Tibial artery (tissue), 4 donors: ENCODE measurements at regions not wholly inside any gene's neighbourhood (a gene's known extent, or its start where the extent isn't known, plus 50 kb on each side); places are given as distances from the start of the nearest gene placed in this dataset.

ENCODE experiments used
- DNase-seq, 2 donors: peaks; one replicate each; pipeline ENCODE4 v3.0.0-alpha.2; 2019
- H3K27ac ChIP-seq, 2 donors: fragments of 200-600 bp; sonication (generic) in 1 of 2; 1 replicate in 1 of 2; 2 replicates in 1 of 2; pipeline ENCODE4 v1.5.1; 2018 to 2019; ENCODE audit warnings: mild to moderate bottlenecking in 1 of 2
- H3K27me3 ChIP-seq, 2 donors: fragments of 200-600 bp; sonication (generic) in 1 of 2; one replicate each; pipeline versions ENCODE4 v1.5.1 to v1.6.0; 2016 to 2019
- H3K36me3 ChIP-seq, 3 donors: fragments of 200-600 bp; sonication (generic) in 2 of 3; one replicate each; pipeline ENCODE4 v1.5.1; 2016 to 2019; ENCODE audit warnings: mild to moderate bottlenecking in 2 of 3
- H3K4me1 ChIP-seq, 4 donors: fragments of 200-600 bp; sonication (generic) in 2 of 4; 1 replicate in 3 of 4; 2 replicates in 1 of 4; pipeline ENCODE4 v1.5.1; 2016 to 2019
- H3K4me3 ChIP-seq, 2 donors: fragments of 200-600 bp; sonication (generic) in 1 of 2; 1 replicate in 1 of 2; 2 replicates in 1 of 2; pipeline ENCODE4 v1.5.1; 2018 to 2019; ENCODE audit warnings: mild to moderate bottlenecking in 2 of 2
- H3K9me3 ChIP-seq, 3 donors: fragments of 200-600 bp; sonication (generic) in 1 of 3; one replicate each; pipeline ENCODE4 v1.5.1; 2016 to 2019
- intact Hi-C: fragments of 100-400 bp; cut with DNase I; formaldehyde crosslinking; loops from one replicate; pipeline ENCODE4 v1.15.0; 2023; ENCODE audit warnings: low total_unique reads
- TF ChIP-seq, protein P1 (sequence below), 2 experiments: fragments of 200-600 bp in 1 of 2; fragments of 450-650 bp in 1 of 2; IDR thresholded peaks; one replicate each; pipeline ENCODE4 v1.5.1; 2017 to 2019; ENCODE audit warnings: antibody characterized with exemption in 2 of 2, mild to moderate bottlenecking in 1 of 2, moderate library complexity in 1 of 2

DNA sequence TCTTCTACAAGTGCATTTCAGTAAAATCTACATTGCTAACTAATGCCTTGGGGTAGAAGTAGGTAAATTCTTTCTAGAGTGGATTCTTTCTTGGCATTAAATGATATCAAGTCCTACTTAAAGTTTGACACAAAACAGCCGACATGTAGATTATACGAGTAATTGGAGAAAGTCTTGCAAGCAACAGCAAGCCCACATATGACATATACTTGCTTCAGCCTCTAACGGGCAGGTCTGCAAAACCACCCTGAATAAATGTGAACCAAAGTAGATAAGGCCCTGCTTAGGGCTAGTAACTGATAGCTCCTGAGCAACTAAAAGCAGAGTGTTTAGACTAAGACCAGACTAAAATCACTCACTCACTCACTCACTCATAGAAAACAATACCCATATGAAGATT, 203.2 kb downstream of the LTN1 start:
- H3K36me3 ChIP-seq = peaks cover 0 to 3% (median 0%) of the 10 kb centered on the region in 3 donors
- intact Hi-C loops = no loop called here
- no peaks in the 10 kb centered on the region for H3K27me3 ChIP-seq
- TF ChIP-seq, protein P1, sequence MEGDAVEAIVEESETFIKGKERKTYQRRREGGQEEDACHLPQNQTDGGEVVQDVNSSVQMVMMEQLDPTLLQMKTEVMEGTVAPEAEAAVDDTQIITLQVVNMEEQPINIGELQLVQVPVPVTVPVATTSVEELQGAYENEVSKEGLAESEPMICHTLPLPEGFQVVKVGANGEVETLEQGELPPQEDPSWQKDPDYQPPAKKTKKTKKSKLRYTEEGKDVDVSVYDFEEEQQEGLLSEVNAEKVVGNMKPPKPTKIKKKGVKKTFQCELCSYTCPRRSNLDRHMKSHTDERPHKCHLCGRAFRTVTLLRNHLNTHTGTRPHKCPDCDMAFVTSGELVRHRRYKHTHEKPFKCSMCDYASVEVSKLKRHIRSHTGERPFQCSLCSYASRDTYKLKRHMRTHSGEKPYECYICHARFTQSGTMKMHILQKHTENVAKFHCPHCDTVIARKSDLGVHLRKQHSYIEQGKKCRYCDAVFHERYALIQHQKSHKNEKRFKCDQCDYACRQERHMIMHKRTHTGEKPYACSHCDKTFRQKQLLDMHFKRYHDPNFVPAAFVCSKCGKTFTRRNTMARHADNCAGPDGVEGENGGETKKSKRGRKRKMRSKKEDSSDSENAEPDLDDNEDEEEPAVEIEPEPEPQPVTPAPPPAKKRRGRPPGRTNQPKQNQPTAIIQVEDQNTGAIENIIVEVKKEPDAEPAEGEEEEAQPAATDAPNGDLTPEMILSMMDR (IDR thresholded peaks at IDR 0.05) = no peak
- H3K4me1 ChIP-seq = peaks cover 0 to 5% (median 0%) of the 10 kb centered on the region in 4 donors
- H3K4me3 ChIP-seq = no peak overlapping the region
- H3K9me3 ChIP-seq = no peaks in the 10 kb centered on the region
- H3K27ac ChIP-seq = no peak overlapping the region
- DNase-seq = no peak

DNA sequence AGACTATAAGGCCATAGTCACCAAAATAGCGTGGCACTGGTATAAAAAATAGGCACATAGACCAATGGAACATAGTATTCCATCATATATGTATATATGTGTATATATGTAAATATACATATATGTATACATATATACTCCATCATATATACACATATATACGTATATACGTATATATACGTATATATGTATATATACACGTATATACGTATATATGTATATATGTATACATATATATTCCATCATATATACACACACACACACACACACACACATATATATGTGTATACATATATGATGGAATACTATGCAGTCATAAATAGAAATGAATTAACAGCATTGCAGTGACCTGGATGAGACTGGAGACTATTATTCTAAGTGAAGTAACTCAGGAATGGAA, 204.6 kb downstream of the LTN1 start:
- no peaks in the 10 kb centered on the region for H3K9me3 ChIP-seq
- peaks cover 0 to 5% (median 0%) of the 10 kb centered on the region in 4 donors for H3K4me1 ChIP-seq
- H3K4me3 ChIP-seq = no peak overlapping the region
- intact Hi-C loops = no loop called here
- TF ChIP-seq, protein P1 (IDR thresholded peaks at IDR 0.05) = no peak
- H3K27me3 ChIP-seq = no peaks in the 10 kb centered on the region
- DNase-seq = no peak
- peaks cover 0 to 11% (median 0%) of the 10 kb centered on the region in 3 donors for H3K36me3 ChIP-seq
- no peak overlapping the region for H3K27ac ChIP-seq

DNA sequence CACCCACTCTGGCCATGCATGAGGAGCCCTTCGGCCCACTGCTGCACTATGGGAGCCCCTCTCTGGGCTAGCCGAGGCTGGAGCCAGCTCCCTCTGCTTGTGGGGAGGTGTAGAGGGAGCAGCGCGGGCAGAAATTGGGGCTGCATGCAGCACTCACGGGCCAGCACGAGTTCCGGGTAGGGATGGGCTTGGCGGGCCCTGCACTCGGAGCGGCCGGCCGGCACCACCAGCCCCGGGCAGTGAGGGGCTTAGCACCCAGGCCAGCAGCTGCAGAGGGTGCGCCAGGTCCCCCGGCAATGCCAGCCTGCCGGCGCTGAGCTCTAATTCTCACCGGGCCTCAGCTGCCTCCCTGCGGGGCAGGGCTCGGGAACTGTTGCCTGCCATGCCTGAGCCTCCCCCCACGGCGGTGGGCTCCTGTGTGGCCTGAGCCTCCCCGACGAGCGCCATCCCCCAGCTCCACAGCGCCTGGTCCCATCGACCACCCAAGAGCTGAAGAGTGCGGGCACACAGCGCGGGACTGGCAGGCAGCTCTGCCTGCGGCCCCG, 209.0 kb downstream of the LTN1 start:
- TF ChIP-seq, protein P1 (IDR thresholded peaks at IDR 0.05) = no peak
- DNase-seq = no peak
- H3K36me3 ChIP-seq = peaks cover 0 to 11% (median 0%) of the 10 kb centered on the region in 3 donors

DNA sequence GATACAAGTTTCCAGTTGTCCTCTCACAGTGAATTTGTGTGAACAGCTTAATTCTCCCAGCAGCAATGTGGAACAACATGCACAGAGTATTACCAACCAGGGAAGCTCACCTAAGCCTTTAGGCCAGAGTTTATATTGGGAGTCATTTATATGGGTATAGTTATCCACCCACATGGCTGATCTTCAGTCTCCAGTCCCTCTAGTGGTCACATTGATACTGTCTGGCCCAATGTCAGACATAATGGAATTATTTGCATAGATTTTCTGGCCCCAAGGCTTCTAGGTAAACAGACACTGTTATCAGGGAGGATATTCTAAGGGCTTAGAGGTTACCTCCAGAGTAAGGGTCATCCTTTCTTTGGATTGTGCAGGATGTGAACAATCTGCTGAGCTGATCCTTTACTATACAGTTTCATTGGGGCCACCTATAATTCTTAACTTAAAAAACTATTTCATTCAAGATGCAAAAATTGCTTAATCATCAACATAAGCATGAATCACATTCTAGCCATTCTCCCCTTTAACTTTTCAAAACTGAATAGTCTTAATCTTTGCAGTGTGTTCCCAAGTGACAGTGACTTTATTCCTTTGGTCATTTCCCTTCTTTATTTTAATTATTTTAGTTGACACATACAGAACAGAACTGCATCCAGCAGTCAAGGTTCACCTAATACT, 210.9 kb downstream of the LTN1 start:
- H3K9me3 ChIP-seq = no peaks in the 10 kb centered on the region
- no peaks in the 10 kb centered on the region for H3K27me3 ChIP-seq
- H3K4me1 ChIP-seq = no peaks in the 10 kb centered on the region
- H3K36me3 ChIP-seq = peaks cover 0 to 11% (median 0%) of the 10 kb centered on the region in 3 donors
- TF ChIP-seq, protein P1 (IDR thresholded peaks at IDR 0.05) = peak in 1 of 2 experiments; percentile 10
- intact Hi-C loops = no loop called here
- no peak overlapping the region for H3K4me3 ChIP-seq
- DNase-seq = no peak
- no peak overlapping the region for H3K27ac ChIP-seq

More for the DNA sequence above, 209.0 kb downstream of the LTN1 start:
- no peaks in the 10 kb centered on the region for H3K9me3 ChIP-seq
- no peak overlapping the region for H3K27ac ChIP-seq
- H3K4me3 ChIP-seq = no peak overlapping the region
- intact Hi-C loops = no loop called here
- no peaks in the 10 kb centered on the region for H3K27me3 ChIP-seq
- H3K4me1 ChIP-seq = no peaks in the 10 kb centered on the region

DNA sequence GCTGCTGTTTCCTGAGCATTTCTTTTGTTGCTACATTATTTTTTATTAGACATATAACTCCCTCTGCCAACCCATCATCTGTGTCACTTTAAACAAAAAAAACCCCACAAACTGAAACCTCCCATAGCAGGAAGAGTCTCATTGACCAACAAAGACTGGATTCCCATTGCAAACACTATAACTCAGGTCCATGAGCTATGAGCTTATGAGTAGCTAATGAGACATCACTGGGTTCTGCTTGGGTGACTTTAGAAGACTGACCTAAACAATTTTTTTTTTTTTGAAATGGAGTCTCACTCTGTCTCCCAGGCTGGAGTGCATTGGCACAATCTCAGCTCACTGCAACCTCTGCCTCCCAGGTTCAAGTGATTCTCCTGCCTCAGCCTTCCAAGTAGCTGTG, 212.8 kb downstream of the LTN1 start:
- no peak for DNase-seq
- Histone ChIP-seq H3K27me3 (no peaks in the 10 kb centered on the region), H3K27ac (no peak overlapping the region), H3K36me3 (peaks cover 0 to 11% (median 0%) of the 10 kb centered on the region in 3 donors), H3K4me3 (no peak overlapping the region), H3K4me1 (peaks cover 0 to 6% (median 0%) of the 10 kb centered on the region in 4 donors), H3K9me3 (no peaks in the 10 kb centered on the region)
- TF ChIP-seq, protein P1 (IDR thresholded peaks at IDR 0.05) = no peak
- intact Hi-C loops = no loop called here
